Left lung (tissue), 4 donors: ENCODE measurements at regions not wholly inside any gene's neighbourhood (a gene's known extent, or its start where the extent isn't known, plus 50 kb on each side); places are given as distances from the start of the nearest gene placed in this dataset.
"Not testable (repeated sequence)": the region's sequence is repeated elsewhere in the genome, so short reads cannot be mapped to it uniquely, and the experiment has no call there.

Experiments
- ATAC-seq: fragments of 200-7000 bp; cut with Tn5 transposase; one replicate; pipeline ENCODE4 v1.9.1; 2020; ENCODE audit warnings: moderate library complexity
- DNase-seq, 4 donors: peaks; one replicate each; pipeline ENCODE4 v3.0.0-alpha.2; 2013 to 2020
- H3K27ac ChIP-seq, 2 donors: fragments of 200-600 bp; sonication (generic) in 1 of 2; one replicate each; pipeline versions ENCODE4 v1.5.0 to v1.8.0; 2020 to 2021
- H3K27me3 ChIP-seq, 2 donors: fragments of 200-600 bp; sonication (generic) in 1 of 2; one replicate each; pipeline versions ENCODE4 v1.5.0 to v1.8.0; 2020 to 2021
- H3K36me3 ChIP-seq, 2 donors: fragments of 200-600 bp; sonication (generic) in 1 of 2; one replicate each; pipeline versions ENCODE4 v1.5.0 to v1.8.0; 2020 to 2021
- H3K4me1 ChIP-seq, 2 donors: fragments of 200-600 bp; one replicate each; pipeline ENCODE4 v1.8.0; 2021
- H3K4me3 ChIP-seq, 2 donors: fragments of 200-600 bp; sonication (generic) in 1 of 2; one replicate each; pipeline versions ENCODE4 v1.5.0 to v1.8.0; 2020 to 2021; ENCODE audit warnings: mild to moderate bottlenecking in 1 of 2
- H3K9me3 ChIP-seq, 2 donors: fragments of 200-600 bp; sonication (generic) in 1 of 2; one replicate each; pipeline versions ENCODE4 v1.5.0 to v1.8.0; 2020 to 2021
- CTCF ChIP-seq, 2 donors: fragments of 200-600 bp; sonication (generic) in 1 of 2; IDR thresholded peaks; one replicate each; pipeline versions ENCODE4 v1.5.0 to v1.8.0; 2021; ENCODE audit warnings: antibody characterized with exemption in 2 of 2
- intact Hi-C, 2 donors: fragments of 100-400 bp; cut with DNase I; formaldehyde crosslinking; loops; one replicate each; pipeline versions ENCODE4 v1.11.2 to v1.14.2; 2022
- donor health status: DM: no; HTN: yes; CAD: no.
- donor health status: DM: no; HTN: no; CAD: no.

GRCh38 chr18:53850902-53851301, 373.6 kb downstream of the MBD2 start:
- no peaks in the 10 kb centered on the region for H3K36me3 ChIP-seq
- TF ChIP-seq CTCF (IDR thresholded peaks at IDR 0.05) = no peak
- intact Hi-C loops = no loop called here
- peaks cover 0 to 8% of the 10 kb centered on the region in 2 donors for H3K9me3 ChIP-seq
- DNase-seq (no peak), ATAC-seq (no peak)
- H3K27ac ChIP-seq = no peak overlapping the region
- no peaks in the 10 kb centered on the region for H3K27me3 ChIP-seq
- no peak overlapping the region for H3K4me3 ChIP-seq
- H3K4me1 ChIP-seq = no peaks in the 10 kb centered on the region

GRCh38 chr18:53843763-53844162, 380.7 kb downstream of the MBD2 start:
- Histone ChIP-seq H3K4me3 (no peak overlapping the region), H3K4me1 (no peaks in the 10 kb centered on the region), H3K9me3 (peaks cover 0 to 8% of the 10 kb centered on the region in 2 donors), H3K27ac (no peak overlapping the region), H3K27me3 (no peaks in the 10 kb centered on the region), H3K36me3 (no peaks in the 10 kb centered on the region)
- no peak for DNase-seq
- no peak for TF ChIP-seq CTCF (IDR thresholded peaks at IDR 0.05)
- ATAC-seq = no peak
- intact Hi-C loops = no loop called here

DNA sequence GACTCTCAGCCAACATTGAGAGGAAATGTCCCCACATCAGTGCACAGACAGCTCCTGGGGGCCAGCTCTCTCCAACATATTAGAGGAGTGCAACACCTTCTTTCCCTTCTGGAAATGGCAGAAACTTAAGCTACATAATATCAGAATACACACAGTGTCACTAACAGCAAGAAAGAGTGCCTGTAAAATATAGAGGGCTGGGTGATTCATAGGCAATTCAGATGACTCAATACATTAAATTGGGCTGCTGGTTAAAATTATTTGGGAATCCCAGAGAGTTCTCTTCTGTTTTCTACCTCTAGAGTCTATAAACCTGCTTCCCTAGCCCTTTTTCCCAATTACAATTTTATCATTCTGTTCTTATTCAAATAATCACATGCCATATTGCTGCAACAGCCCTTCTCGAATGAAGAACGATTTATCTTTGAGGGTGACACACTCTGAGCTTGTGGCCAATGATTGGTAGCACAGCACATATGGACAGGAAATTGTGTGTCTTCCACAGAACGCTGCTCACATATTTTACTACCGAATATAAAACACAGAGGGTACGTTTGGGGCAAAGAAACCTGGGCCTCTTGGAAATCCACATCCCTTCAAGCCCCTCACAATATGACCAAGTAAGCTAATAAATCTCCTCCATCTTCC, 381.2 kb downstream of the MBD2 start:
- TF ChIP-seq CTCF (IDR thresholded peaks at IDR 0.05) = no peak
- Histone ChIP-seq H3K4me3 (no peak overlapping the region), H3K27ac (no peak overlapping the region), H3K9me3 (peaks cover 0 to 8% of the 10 kb centered on the region in 2 donors), H3K27me3 (no peaks in the 10 kb centered on the region), H3K4me1 (no peaks in the 10 kb centered on the region), H3K36me3 (no peaks in the 10 kb centered on the region)
- DNase-seq (no peak), ATAC-seq (no peak)
- intact Hi-C loops = no loop called here

DNA sequence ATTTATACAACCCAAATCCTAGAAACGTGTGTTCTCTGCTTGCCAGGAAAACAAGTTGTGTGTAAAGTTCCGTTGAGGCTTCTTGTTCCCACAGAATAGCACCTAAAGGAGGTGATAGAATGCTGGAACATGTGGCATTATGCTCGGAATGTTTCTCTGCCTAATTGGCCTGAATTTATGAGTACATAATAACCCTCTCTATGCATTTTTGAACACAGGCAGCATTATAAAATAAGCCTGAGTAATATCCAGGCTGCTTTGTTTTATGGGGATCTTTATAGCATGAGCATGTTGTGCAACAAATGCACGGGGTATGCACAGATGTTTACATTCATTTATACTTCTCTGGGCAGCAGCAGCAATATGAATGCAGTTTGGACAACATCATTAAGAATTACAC, 385.7 kb downstream of the MBD2 start:
- intact Hi-C loops = no loop called here
- DNase-seq (no peak), ATAC-seq (no peak)
- no peak for TF ChIP-seq CTCF (IDR thresholded peaks at IDR 0.05)
- H3K9me3 ChIP-seq = peaks cover 0 to 30% of the 10 kb centered on the region in 2 donors
- no peak overlapping the region for H3K4me3 ChIP-seq
- H3K4me1 ChIP-seq = no peaks in the 10 kb centered on the region
- no peaks in the 10 kb centered on the region for H3K36me3 ChIP-seq
- H3K27ac ChIP-seq = no peak overlapping the region
- no peaks in the 10 kb centered on the region for H3K27me3 ChIP-seq

DNA sequence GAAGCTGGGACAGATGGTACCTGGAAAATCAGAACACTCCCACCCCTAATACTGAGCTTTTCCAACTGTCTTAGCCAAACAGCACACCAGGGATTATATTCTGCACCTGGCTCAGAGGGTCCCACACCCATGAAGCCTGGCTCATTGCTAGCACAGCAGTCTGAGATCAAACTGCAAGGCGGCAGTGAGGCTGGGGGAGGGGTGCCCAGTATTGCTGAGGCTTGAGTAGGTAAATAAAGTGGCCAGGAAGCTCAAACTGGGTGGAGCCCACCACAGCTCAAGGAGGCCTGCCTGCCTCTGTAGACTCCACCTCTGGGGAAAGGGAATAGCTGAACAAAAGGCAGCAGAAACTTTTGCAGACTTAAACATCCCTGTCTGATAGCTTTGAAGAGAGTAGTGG, 403.3 kb downstream of the MBD2 start:
- not testable (repeated sequence) for ATAC-seq, H3K4me3 ChIP-seq
- DNase-seq = peak in 1 of 4 donors; percentile 42

DNA sequence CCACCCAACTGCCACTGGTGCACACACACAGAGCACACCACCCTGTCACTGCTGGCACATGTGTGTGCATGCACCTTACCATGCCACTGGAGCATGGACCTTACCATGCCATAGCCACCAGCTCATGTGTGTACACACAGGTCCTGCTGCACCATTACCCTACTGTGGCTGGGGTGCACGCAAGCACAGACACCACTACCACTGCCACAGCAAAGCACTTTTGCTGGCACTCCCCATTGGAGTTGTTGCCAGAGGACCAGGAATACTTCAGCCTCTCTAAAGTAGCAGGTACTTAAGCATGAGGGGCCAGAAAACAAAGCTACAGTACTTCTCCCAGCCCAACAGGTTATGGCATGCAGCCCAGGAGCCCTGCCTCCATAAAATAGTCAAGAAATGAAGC, 404.8 kb downstream of the MBD2 start:
- peak; percentile 0 to 49 (median 20) for DNase-seq
- no peak overlapping the region for H3K4me3 ChIP-seq
- no peaks in the 10 kb centered on the region for H3K27me3 ChIP-seq
- intact Hi-C loops = no loop called here
- peak; percentile 94 for ATAC-seq
- H3K36me3 ChIP-seq = no peaks in the 10 kb centered on the region
- peaks cover 0 to 5% of the 10 kb centered on the region in 2 donors for H3K9me3 ChIP-seq
- no peak overlapping the region for H3K27ac ChIP-seq
- H3K4me1 ChIP-seq = no peaks in the 10 kb centered on the region
- no peak for TF ChIP-seq CTCF (IDR thresholded peaks at IDR 0.05)

More for the DNA sequence above, 403.3 kb downstream of the MBD2 start:
- H3K27ac ChIP-seq, H3K36me3 ChIP-seq, H3K27me3 ChIP-seq, H3K4me1 ChIP-seq, intact Hi-C loops: not testable (repeated sequence)
- peaks cover 0 to 18% of the 10 kb centered on the region in 2 donors for H3K9me3 ChIP-seq
